HepG2 (cell line): ENCODE measurements at regions not wholly inside any gene's neighbourhood (a gene's known extent, or its start where the extent isn't known, plus 50 kb on each side); places are given as distances from the start of the nearest gene placed in this dataset.

ENCODE experiments used
- ATAC-seq: fragments of 200-7000 bp; cut with Tn5 transposase; 3 replicates; pipeline ENCODE4 v1.9.1; 2020; ENCODE audit warnings: mild to moderate bottlenecking, moderate library complexity
- BruUV-seq: library from RNA; stranded (reverse); fragments of 400-500 nt; replicated peaks from 2 replicates; lab custom pipeline; 2021; lab: Mats Ljungman, UMichigan
- CTCF ChIA-PET: fragments of 300-600 bp; formaldehyde crosslinking; extraction: SDS; loops from one replicate; lab custom pipeline; 2021; ENCODE audit warnings: low total read pairs, inconsistent platforms, low intra/inter-chr PET ratio; lab: Yijun Ruan, JAX
- POLR2A ChIA-PET: fragments of 350-600 bp; sonication (Branson Sonifier 250); formaldehyde crosslinking; loops from one replicate; lab custom pipeline; 2020; ENCODE audit warnings: antibody characterized with exemption, inconsistent platforms; lab: Yijun Ruan, JAX
- DNase-seq: peaks from one replicate; pipeline ENCODE4 v3.0.0-alpha.2; 2015; ENCODE audit warnings: low spot score
- FAIRE-seq: peaks from 3 replicates; lab custom pipeline; 2011; peaks lifted over from hg19 to GRCh38; lab: Jason Lieb, UNC
- H2AFZ ChIP-seq: one replicate; pipeline ENCODE4 v1.6.1; 2011; ENCODE audit warnings: low read length, inconsistent platforms
- H3K27ac ChIP-seq: fragments of 300-600 bp; 3 replicates; pipeline ENCODE4 v1.8.0; 2011; ENCODE audit warnings: mixed run types, mild to moderate bottlenecking, mixed read lengths, low read length, inconsistent platforms; ENCODE audit not compliant: insufficient read depth; ENCODE audit errors: extremely low read length
- H3K27me3 ChIP-seq, 2 experiments: fragments of 200-600 bp in 1 of 2; 2 replicates in 1 of 2; 3 replicates in 1 of 2; pipeline versions ENCODE4 v1.6.0 to v1.8.0; 2011; ENCODE audit warnings: low read length in 2 of 2, mild to moderate bottlenecking in 2 of 2, moderate library complexity in 2 of 2, inconsistent platforms in 1 of 2; ENCODE audit not compliant: insufficient read depth in 2 of 2, control insufficient read depth in 1 of 2
- H3K36me3 ChIP-seq, 2 experiments: fragments of 200-600 bp in 1 of 2; replicated peaks in 1 of 2; 2 replicates in 1 of 2; 3 replicates in 1 of 2; pipeline versions ENCODE4 v1.5.1 to v1.8.0; 2011; ENCODE audit warnings: low read length in 2 of 2, inconsistent platforms in 1 of 2; ENCODE audit not compliant: insufficient read depth in 2 of 2, control insufficient read depth in 1 of 2
- H3K4me1 ChIP-seq: 2 replicates; pipeline ENCODE4 v1.5.1; 2012; ENCODE audit warnings: low read length, inconsistent platforms; ENCODE audit not compliant: insufficient read depth
- H3K4me2 ChIP-seq: 2 replicates; pipeline ENCODE4 v1.6.0; 2011; ENCODE audit warnings: low read depth, low read length, inconsistent platforms
- H3K4me3 ChIP-seq, 3 experiments: fragments of 200-600 bp in 1 of 3; sonication (generic), shearing (Covaris generic) in 1 of 3; replicated peaks in 1 of 3; 2 replicates each; pipeline ENCODE4 v1.5.1; 2011 to 2016; ENCODE audit warnings: low read length in 3 of 3, inconsistent platforms in 2 of 3, low read depth in 2 of 3, mild to moderate bottlenecking in 2 of 3, control low read depth in 1 of 3, mixed read lengths in 1 of 3; ENCODE audit not compliant: insufficient read depth in 1 of 3
- H3K79me2 ChIP-seq: one replicate; pipeline ENCODE4 v1.6.1; 2011; ENCODE audit warnings: low read length, inconsistent platforms; ENCODE audit not compliant: insufficient read depth
- H3K9ac ChIP-seq: 2 replicates; pipeline ENCODE4 v1.6.0; 2011; ENCODE audit warnings: mild to moderate bottlenecking, low read depth, low read length, inconsistent platforms; ENCODE audit not compliant: insufficient read depth
- H3K9me3 ChIP-seq: 2 replicates; pipeline ENCODE4 v1.5.1; 2012; ENCODE audit warnings: mild to moderate bottlenecking, low read length
- H4K20me1 ChIP-seq: 2 replicates; pipeline ENCODE4 v1.6.0; 2011; ENCODE audit warnings: inconsistent platforms, mild to moderate bottlenecking, low read length, moderate library complexity; ENCODE audit not compliant: insufficient read depth
- BHLHE40 ChIP-seq: IDR thresholded peaks from 2 replicates; pipeline ENCODE4 v1.6.1; 2011; ENCODE audit warnings: low read length, improper control_type of control experiment
- MED1 ChIP-seq: sonication (generic); formaldehyde crosslinking; IDR thresholded peaks from 2 replicates; pipeline ENCODE4 v1.4.0; 2020; ENCODE audit warnings: missing genetic modification reagents
- TARDBP ChIP-seq: sonication (generic); formaldehyde crosslinking; IDR thresholded peaks from 2 replicates; pipeline ENCODE4 v1.8.0; 2022; ENCODE audit warnings: mild to moderate bottlenecking, missing genetic modification reagents
- ZNF788 ChIP-seq: sonication (generic); formaldehyde crosslinking; IDR thresholded peaks from 2 replicates; pipeline ENCODE4 v1.5.0; 2020; ENCODE audit warnings: mild to moderate bottlenecking, missing genetic modification reagents, borderline replicate concordance
- WGBS: methylation state at CpG from one replicate; pipeline ENCODE4 v1.1.6; 2017; ENCODE audit warnings: low lambda C conversion rate; 5-methylcytosine and 5-hydroxymethylcytosine counted together
- in situ Hi-C: cut with HindIII; loops from 2 replicates; pipeline ENCODE4 v1.10.0; 2017; ENCODE audit warnings: low pct_unique_long_range_greater_than_20kb; ENCODE audit not compliant: extremely low pct_ligation_motif_present
- intact Hi-C: fragments of 100-400 bp; cut with micrococcal nuclease; formaldehyde crosslinking; loops from one replicate; pipeline ENCODE4 v1.10.0; 2022; ENCODE audit not compliant: unreplicated experiment
- TF ChIP-seq, protein P1 (sequence below): sonication (generic); formaldehyde crosslinking; IDR thresholded peaks from 2 replicates; pipeline ENCODE4 v1.9.0; 2022; ENCODE audit warnings: missing genetic modification reagents, mild to moderate bottlenecking, borderline replicate concordance
- TF ChIP-seq, protein P2 (sequence below), 2 experiments: fragments of 450-650 bp in 1 of 2; sonication (generic) in 1 of 2; formaldehyde crosslinking in 1 of 2; IDR thresholded peaks; 2 replicates each; pipeline versions ENCODE4 v1.6.1 to v1.8.0; 2016 to 2022; ENCODE audit warnings: antibody characterized with exemption in 1 of 2, mild to moderate bottlenecking in 1 of 2, missing genetic modification reagents in 1 of 2
- TF ChIP-seq, protein P3 (sequence below): sonication (generic); formaldehyde crosslinking; IDR thresholded peaks from 2 replicates; pipeline ENCODE4 v1.8.1; 2023; ENCODE audit warnings: mild to moderate bottlenecking, missing genetic modification reagents

DNA sequence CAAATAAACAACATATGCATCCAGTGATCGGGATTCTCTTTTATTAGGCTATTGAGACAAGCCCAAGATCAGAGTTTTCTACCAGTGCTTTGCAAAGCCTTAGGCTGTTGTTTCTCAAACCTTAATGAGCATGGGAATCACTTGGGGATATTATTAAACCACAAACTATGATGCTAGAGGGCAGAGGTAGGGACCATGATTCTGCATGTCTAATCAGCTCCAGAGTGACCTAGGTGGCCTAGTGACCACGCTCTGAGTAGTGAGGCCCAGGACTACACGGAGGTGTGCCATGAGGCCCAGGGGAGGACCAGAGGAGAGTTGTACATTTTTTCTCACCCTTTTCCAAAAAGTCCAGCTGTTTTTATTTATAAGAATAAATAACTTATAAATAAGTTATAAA is 298.5 kb upstream of the TLE4 start:
- H3K4me1 ChIP-seq = no peaks in the 10 kb centered on the region
- WGBS = 0% methylated on average over 3 of the region's 3 CpGs
- no peaks in the 10 kb centered on the region for H3K36me3 ChIP-seq
- no peaks in the 10 kb centered on the region for H4K20me1 ChIP-seq
- H3K27me3 ChIP-seq = no peaks in the 10 kb centered on the region
- no peak overlapping the region for H2AFZ ChIP-seq
- no peak for TF ChIP-seq TARDBP (CRISPR knock-in tag)
- no peak for TF ChIP-seq BHLHE40
- no peak for TF ChIP-seq MED1 (CRISPR knock-in tag)
- TF ChIP-seq, protein P1, sequence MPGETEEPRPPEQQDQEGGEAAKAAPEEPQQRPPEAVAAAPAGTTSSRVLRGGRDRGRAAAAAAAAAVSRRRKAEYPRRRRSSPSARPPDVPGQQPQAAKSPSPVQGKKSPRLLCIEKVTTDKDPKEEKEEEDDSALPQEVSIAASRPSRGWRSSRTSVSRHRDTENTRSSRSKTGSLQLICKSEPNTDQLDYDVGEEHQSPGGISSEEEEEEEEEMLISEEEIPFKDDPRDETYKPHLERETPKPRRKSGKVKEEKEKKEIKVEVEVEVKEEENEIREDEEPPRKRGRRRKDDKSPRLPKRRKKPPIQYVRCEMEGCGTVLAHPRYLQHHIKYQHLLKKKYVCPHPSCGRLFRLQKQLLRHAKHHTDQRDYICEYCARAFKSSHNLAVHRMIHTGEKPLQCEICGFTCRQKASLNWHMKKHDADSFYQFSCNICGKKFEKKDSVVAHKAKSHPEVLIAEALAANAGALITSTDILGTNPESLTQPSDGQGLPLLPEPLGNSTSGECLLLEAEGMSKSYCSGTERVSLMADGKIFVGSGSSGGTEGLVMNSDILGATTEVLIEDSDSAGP (CRISPR knock-in tag) = no peak
- TF ChIP-seq, protein P2, sequence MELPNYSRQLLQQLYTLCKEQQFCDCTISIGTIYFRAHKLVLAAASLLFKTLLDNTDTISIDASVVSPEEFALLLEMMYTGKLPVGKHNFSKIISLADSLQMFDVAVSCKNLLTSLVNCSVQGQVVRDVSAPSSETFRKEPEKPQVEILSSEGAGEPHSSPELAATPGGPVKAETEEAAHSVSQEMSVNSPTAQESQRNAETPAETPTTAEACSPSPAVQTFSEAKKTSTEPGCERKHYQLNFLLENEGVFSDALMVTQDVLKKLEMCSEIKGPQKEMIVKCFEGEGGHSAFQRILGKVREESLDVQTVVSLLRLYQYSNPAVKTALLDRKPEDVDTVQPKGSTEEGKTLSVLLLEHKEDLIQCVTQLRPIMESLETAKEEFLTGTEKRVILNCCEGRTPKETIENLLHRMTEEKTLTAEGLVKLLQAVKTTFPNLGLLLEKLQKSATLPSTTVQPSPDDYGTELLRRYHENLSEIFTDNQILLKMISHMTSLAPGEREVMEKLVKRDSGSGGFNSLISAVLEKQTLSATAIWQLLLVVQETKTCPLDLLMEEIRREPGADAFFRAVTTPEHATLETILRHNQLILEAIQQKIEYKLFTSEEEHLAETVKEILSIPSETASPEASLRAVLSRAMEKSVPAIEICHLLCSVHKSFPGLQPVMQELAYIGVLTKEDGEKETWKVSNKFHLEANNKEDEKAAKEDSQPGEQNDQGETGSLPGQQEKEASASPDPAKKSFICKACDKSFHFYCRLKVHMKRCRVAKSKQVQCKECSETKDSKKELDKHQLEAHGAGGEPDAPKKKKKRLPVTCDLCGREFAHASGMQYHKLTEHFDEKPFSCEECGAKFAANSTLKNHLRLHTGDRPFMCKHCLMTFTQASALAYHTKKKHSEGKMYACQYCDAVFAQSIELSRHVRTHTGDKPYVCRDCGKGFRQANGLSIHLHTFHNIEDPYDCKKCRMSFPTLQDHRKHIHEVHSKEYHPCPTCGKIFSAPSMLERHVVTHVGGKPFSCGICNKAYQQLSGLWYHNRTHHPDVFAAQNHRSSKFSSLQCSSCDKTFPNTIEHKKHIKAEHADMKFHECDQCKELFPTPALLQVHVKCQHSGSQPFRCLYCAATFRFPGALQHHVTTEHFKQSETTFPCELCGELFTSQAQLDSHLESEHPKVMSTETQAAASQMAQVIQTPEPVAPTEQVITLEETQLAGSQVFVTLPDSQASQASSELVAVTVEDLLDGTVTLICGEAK (IDR thresholded peaks at IDR 0.05) = no peak
- TF ChIP-seq, protein P2 (CRISPR knock-in tag; IDR thresholded peaks at IDR 0.05) = no peak
- no peak for TF ChIP-seq ZNF788 (CRISPR knock-in tag)
- TF ChIP-seq, protein P3, sequence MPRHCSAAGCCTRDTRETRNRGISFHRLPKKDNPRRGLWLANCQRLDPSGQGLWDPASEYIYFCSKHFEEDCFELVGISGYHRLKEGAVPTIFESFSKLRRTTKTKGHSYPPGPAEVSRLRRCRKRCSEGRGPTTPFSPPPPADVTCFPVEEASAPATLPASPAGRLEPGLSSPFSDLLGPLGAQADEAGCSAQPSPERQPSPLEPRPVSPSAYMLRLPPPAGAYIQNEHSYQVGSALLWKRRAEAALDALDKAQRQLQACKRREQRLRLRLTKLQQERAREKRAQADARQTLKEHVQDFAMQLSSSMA (CRISPR knock-in tag) = no peak
- TF ChIP-seq, all 625 proteins: peak for 0
- DNase-seq (no peak), ATAC-seq (no peak), FAIRE-seq (no peak)
- POLR2A ChIA-PET = no interaction called here
- no peaks in the 10 kb centered on the region for H3K79me2 ChIP-seq
- H3K9me3 ChIP-seq = no peaks in the 10 kb centered on the region
- intact Hi-C loops = no loop called here
- BruUV-seq = no TSS peak
- in situ Hi-C loops = no loop called here
- no peak overlapping the region for H3K4me3 ChIP-seq
- no peak overlapping the region for H3K9ac ChIP-seq
- no peak overlapping the region for H3K4me2 ChIP-seq
- CTCF ChIA-PET = no interaction called here
- H3K27ac ChIP-seq = no peak overlapping the region
